Endothelial cell of hepatic sinusoid (primary cell): ENCODE measurements at regions not wholly inside any gene's neighbourhood (a gene's known extent, or its start where the extent isn't known, plus 50 kb on each side); places are given as distances from the start of the nearest gene placed in this dataset.
"Not testable (repeated sequence)": the region's sequence is repeated elsewhere in the genome, so short reads cannot be mapped to it uniquely, and the experiment has no call there.

ENCODE experiments used
- in situ Hi-C: cut with HindIII; loops from 2 replicates; pipeline ENCODE4 v1.10.0; 2017; ENCODE audit warnings: low sequenced_read_pairs

DNA sequence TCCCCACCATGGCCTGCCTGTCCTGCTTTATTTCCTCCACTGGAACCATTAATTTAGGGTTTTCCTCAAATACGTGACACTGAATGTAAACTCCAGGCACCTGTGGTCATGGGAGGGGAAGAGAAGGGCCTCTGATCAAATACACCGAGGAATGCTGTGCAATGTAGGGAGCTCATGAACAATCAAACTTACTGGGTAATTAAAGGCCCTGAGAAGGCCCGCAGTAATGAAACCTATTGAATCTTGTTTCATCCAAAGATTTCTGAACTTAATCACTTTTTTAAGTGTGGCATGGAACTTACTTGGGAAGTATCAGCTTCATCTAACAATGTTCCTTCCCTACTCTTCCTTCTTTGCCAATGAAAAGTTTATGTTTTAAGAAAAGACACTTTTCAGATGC is 299.8 kb downstream of the MIAT start:
- in situ Hi-C loops: loop anchor here (5.0 kb wide), 1 partner anchor 45 kb away; no protein-coding TSS in a partner anchor

DNA sequence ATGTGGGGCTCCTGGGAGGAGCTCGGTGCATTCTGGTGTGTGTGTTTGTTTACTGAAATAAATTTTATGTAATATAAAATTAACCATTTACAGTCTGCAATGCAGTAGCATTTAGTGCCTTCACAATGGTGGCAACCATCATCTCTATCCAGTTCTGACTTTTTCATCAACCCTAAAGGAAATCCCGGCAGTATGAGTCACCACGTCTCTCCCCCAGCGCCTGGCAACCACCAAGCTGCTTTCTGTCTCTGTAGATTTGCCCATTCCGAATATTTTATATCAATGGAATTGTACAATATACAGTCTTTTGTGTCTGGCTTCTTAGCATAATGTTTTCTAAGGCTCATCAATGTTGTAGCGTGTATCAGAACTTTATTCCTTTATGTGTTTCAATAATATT is 300.5 kb downstream of the MIAT start:
- in situ Hi-C loops: loop anchor here (5.0 kb wide), 1 partner anchor 44 kb away; no protein-coding TSS in a partner anchor

DNA sequence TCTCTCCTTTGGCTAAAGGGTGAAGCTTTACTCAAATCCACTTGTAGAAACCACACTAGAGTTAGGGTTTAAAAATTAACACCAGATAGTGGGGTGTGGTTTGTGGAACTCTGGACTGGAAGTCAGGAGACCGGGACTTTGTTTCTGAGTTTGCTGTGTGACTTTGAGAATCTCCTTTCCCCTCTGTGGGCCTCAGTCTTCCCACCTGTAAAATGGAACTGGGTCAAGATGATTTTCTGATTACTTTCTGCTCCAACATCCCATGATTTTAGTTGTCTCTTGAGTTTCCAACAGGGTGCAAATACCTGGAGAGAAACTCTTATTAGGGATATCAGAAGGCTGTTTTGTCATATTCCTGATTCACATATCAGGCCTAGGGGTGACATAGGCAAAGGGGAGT is 301.0 kb downstream of the MIAT start:
- in situ Hi-C loops: loop anchor here (5.0 kb wide), 1 partner anchor 44 kb away; no protein-coding TSS in a partner anchor

GRCh38 chr22:26964642-26965041 is 307.3 kb downstream of the MIAT start:
- in situ Hi-C loops: no loop called here

GRCh38 chr22:26967282-26967681 is 309.9 kb downstream of the MIAT start:
- in situ Hi-C loops: no loop called here

GRCh38 chr22:26968859-26969523 is 311.6 kb downstream of the MIAT start:
- in situ Hi-C loops: no loop called here

DNA sequence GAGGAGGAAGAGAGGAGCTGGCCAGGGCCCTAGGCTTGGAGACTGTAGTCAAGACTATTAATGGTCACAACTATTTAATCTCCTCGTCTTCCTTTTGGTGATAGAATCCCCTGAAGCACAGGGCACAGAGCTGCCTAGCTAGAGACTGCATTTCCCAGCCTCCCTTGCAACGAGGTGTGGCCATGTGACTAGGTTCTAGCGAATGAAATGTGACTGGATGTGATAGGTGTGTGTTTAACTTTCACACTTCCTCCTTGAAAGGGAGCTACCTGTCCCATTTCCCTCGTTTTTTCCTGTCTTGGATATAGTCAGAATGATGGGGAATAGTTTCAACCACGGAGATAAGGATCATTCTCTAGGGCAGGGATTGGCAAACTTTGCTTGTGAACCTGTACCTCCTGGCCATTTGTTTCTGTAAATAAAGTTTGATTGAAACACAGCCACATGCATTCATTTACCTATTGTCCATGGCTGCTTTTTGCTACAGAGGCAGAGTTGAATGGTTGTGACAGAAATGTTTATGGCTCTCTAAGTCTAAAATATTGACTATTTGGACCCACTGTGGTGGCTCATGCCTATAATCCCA is 313.5 kb downstream of the MIAT start:
- in situ Hi-C loops: no loop called here

- in situ Hi-C loops: no loop called here
Observed at GRCh38 chr22:26972286-26972685, 314.9 kb downstream of the MIAT start.

GRCh38 chr22:26972915-26973314 is 315.5 kb downstream of the MIAT start:
- in situ Hi-C loops: not testable (repeated sequence)

- in situ Hi-C loops: no loop called here
Observed at GRCh38 chr22:26974034-26974433, 316.6 kb downstream of the MIAT start.

DNA sequence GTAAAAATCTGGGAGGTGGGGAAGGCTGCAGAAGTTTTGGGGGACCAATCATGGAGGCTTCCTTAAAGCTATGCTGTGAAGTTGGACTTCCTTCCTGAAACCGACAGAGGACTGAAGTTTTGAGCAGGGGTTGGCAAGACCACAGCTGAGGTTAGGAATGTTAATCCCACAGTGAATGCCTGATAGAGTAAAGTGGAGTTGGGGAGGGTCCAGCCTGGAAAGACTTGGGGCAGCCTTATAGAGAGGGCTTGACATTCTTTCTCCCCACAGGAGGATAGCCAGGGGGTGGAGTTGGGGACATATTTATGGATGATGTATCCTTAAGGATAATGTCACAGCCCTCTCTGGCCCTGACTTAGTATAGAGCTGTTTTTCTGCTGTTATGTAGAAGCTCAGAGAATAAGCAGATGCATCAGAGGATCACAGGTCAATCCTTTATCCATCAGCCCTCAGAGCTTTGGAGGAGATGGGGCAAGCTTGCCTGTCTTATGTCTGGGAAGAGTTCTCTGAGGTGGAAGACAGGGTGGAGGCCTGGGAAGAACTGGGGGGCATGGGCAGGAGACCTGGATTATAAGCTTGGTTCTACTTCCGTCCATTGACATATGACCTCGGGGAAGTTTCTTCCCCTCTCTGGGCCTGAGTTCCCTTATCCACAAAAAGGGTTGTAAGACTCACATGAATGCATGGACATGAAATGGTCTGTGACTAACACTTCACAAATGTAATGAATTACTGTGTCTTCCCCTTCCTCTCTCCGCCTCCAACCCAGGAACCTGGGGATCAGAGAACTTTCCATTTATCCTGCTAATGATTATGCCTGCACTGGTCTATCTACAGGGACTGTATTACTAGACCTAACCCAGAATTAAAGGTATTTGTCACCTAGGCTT is 317.8 kb downstream of the MIAT start:
- in situ Hi-C loops: no loop called here

GRCh38 chr22:26975865-26976264 is 318.5 kb downstream of the MIAT start:
- in situ Hi-C loops: no loop called here

GRCh38 chr22:26977741-26978376 is 320.5 kb downstream of the MIAT start:
- in situ Hi-C loops: no loop called here

DNA sequence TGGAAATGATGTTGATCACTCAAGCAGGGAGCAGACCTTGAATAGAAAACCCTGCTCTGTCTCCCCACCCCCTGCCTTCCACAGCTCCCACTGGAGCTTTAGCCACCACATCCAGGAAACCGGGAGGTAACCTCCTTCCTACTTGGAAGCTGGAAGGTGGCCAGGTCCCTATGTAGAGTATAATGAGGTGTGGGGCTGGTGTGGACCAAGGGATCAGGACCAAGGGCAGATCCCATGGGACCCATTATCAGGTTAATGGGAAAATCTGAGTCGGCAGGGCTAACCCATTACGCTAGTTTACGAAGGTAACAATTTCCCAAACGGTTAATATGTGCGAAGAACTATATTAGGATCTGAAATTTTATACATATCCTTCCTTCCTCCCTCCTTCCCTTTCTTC is 321.9 kb downstream of the MIAT start:
- in situ Hi-C loops: no loop called here

- in situ Hi-C loops: no loop called here
Observed at GRCh38 chr22:26981111-26981510, 323.7 kb downstream of the MIAT start.

DNA sequence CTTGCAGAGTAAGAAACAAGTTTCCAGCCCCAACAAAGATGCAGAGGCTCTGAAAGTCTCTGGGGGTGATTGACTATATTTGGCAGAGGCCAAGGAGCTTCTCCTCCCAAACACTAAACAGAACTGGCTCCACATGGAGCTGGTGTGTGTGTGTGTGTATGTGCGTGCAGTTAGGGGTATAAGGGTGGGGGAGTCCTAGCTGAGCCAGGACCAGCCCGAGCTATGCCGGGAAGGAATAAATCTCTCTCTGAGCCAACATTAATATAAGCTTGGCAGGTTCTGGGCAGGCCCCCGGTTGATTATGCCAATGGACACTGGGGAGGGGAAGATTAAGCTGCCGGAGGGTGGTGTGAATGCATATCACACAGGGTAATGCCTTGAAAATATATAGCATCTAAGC is 324.2 kb downstream of the MIAT start:
- in situ Hi-C loops: no loop called here

DNA sequence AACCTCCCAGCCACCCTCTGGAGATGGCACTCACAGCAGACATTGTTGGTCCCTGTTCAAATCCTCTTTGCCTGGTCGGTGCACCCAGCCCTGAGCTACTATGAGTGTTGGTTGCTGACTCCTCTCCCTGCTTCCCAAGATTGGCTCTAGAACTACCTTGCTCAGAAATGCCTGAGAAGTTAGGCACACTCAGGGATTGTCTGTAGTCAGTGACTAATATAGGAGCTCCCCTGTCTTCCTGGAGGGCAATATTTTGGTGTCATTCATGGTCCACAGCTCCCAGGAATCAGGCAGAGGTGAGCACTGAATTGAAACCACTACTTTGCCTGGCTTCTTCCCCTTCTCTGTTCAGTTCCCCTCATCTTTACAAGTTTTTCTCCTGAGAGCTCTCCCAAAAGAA is 325.9 kb downstream of the MIAT start:
- in situ Hi-C loops: no loop called here

DNA sequence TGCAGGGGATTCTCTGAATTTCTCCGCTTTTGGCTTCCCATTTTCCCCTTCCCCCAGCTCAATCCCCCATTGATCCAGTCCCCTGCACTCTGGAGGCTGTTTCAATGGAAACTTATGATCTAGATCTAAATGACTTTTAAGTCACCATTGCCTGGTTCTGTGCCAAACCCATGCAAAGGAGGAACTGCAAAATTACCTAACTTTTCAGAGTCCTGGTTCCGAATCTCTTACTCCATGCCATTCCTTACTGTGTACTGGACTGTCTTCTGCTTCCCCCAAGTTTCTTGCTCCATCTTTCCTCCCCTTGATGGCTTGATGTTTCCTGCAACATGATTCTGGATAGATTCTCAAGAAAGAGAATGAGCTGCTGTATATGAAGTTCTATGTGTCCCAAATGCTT is 327.8 kb downstream of the MIAT start:
- in situ Hi-C loops: loop anchor here (5.0 kb wide), 1 partner anchor 72 kb away; no protein-coding TSS in a partner anchor

GRCh38 chr22:26985931-26986782 is 328.8 kb downstream of the MIAT start:
- in situ Hi-C loops: loop anchor here (5.0 kb wide), 1 partner anchor 71 kb away; no protein-coding TSS in a partner anchor

DNA sequence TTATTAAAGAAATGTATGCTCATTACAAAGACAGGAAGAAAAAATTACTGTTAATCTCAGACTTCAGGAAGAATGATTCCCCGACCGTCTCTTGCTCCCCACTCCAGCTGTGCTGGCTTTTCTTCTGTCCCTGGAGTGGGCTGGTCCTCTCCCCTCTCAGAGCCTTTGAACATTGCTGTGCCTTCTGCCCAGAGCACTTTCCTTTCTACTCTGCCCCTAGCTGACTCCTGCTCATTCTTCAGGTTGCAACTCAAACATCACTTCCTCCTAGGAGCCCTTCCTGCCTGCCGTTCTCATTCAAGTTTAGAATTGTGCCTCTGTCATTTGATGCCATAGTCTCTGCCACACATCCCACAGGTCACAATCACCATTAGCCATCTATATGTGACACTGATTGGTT is 329.5 kb downstream of the MIAT start:
- in situ Hi-C loops: loop anchor here (5.0 kb wide), 1 partner anchor 70 kb away; no protein-coding TSS in a partner anchor
